GM21390 (cell line): ENCODE measurements at regions not wholly inside any gene's neighbourhood (a gene's known extent, or its start where the extent isn't known, plus 50 kb on each side); places are given as distances from the start of the nearest gene placed in this dataset.

Source experiments
- ATAC-seq: cut with Tn5 transposase; IDR thresholded peaks from one replicate; pipeline ENCODE4 v1.9.1; 2021; ENCODE audit not compliant: unreplicated experiment

DNA sequence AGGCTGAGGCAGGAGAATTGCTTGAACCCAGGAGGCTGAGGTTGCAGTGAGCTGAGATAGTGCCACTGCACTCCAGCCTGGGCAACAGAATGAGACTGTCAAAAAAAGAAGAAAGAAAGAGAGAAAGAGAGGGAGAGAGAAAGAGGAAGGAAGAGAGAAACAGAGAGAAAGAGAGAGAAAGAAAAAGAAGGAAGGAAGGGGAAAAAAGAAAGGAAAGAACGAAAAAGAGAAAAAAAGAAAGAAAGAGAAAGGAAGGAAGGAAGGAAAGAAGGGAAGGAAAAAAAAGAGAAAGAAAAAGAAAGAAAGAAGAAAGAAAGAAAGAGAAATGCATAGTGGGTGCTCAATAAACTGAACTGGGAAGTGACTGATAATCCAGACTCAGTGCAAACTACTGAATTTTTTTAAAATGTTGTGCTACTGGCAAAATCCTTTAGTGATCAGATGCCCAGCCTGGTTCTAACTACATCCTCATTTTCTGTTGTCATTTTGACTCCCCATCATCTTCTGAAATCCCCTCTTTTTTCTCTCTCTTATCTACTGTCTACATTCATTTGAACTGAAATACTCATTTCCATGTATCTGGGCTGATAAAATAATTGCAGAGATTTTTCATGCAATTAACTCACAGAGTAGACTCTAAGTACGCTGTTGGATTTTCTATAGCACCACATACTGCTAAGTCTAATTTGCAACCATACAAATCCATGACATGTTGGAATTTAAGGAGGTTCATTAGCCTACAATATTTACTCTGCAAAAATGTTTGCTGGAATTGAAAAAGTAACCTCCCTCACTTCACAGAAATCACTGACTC lies 85.3 kb upstream of the HIVEP1 start:
- ATAC-seq, result no peak

DNA sequence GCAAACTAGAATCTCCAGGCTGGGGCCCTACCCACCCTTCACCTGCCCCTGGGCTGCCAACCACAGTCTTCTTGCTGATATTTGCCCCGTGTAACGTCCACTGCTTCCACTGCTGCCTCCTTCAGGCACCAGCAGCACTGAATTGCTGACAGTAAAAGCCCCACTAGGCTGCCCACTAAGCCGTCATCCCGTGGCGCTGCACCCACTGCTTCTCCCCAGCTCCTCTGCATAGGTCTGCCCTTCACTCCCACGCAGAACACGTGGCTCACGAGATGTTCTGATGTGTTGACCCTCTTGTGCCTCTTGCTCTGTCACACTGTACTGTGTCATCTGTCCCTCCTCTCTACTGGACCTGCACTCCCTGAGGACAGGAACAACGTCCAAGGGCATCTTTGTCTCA lies 86.3 kb upstream of the HIVEP1 start:
- no peak for ATAC-seq

DNA sequence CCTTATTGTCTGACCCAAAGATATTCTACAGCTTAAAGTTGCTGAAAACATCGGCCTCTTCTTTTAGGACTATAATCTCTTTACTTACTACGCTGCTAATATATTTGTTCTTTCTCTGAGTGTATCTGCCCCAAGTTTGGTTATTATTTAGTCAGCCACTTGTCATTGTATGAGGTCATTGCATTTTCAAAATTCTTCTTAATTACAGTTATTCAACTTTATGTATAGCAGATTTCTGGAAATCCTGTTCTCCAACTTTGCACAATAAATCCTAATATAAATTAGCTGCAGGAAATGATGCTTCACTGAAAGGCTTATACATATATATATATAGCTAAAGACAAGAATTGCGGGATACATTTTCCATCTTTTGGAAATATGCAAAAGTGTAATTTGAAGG lies 88.5 kb upstream of the HIVEP1 start:
- no peak for ATAC-seq

DNA sequence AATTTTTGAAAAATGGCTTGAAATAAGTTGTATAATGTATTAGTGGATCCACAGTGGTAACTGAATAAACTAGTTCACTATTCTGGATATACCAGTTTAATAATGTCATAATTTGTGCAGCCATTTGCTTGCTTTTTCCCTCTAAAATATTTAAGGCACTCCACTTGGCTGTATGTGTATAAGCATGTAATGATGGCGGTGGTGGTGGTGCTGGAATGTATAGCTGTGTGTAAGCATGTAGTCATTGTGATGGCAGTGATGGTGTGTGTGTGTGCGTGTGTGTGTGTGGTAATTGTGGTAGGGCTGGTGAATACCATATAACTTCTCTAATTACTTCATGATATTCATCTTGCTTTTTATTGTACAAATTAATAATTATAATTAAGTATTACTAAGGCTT lies 89.2 kb upstream of the HIVEP1 start:
- ATAC-seq, result no peak

DNA sequence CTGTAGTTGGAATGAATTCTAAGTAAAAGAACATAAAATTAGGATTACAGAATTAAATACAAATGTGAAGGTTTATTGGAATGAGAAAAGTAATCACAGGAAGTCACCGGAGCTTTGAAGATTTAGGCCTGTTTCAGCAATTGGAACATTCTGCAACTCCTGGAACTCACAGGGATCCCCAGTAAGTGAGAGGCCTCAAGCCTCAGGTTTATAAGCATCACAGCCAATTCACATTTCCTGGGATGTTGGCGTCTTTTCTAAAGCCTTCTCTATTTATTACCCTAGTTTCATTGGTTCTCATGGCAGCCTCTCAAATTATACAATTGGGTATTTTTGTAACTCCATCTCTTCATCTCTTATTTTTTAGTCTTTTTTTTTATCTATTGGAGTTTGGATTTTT lies 90.4 kb upstream of the HIVEP1 start:
- ATAC-seq, result no peak

DNA sequence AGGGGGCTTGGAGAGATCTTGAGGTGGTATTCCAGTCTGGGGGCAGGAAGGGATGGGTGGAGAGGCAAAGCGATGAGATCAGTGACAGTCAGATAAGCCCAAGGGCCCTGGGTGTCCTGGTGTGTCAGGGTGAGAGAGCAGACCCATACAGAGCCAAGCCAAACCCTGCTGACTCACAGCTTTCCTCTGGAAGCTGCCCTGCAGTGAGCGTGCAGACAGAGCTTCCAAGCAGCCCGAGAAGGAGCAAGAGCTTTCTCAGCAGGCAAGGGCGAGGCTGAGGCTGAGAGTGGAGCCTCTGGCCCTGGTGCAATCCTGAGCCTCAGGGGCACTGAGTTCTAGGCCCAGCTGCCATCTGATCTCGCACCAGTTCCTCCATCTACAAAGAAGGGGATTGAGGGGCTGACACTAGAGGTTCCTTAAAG lies 91.1 kb upstream of the HIVEP1 start:
- ATAC-seq, result no peak

DNA sequence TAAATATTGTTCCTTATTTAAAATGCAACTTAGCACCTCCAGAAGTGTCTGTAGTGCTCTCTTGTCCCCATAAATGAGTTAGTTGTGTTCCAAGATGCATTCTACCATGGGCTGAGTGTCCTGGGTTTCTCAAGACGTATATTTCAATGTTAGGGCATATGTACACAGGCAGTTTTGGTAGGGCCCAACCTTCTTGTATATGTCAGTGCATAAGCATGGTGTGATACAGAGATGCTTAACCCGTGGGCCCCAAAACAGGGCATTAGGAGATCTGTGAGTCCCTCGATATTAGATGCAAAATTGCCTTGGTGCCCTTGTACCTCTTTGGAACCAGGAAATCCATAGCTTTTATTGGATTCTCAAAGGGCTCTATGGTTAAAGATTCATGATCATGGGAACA lies 91.5 kb upstream of the HIVEP1 start:
- ATAC-seq, result no peak

DNA sequence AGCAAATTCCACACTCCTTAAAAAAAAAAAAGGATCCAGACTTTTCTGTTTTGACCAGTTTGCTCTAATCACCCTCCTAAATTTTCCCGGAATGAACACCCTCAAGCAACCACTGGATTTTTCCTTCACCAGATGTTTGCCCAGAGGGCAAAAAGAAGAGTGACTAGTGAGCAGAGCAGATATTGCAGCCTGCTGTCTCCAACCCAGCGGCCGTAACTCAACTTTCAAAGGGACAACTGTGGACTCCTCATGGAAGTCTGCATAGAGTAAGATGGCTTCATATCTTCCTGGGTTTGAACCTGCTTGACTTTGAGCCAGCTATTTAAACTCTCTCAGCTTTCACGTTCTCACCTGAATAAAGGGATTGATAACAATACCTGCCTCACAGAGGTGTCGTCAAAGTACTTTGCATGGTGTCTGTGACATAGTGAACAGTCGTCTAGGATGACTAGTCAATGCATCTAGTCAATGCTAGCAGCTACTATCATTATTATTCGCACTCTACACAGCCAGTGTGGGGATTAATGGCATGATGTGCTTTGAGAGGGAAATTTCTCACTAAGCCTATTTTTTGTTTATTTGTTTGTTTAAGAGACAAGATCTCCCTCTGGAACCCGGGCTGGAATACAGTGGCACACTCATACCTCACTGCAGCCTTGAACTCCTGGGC lies 92.2 kb upstream of the HIVEP1 start:
- ATAC-seq, result no peak

DNA sequence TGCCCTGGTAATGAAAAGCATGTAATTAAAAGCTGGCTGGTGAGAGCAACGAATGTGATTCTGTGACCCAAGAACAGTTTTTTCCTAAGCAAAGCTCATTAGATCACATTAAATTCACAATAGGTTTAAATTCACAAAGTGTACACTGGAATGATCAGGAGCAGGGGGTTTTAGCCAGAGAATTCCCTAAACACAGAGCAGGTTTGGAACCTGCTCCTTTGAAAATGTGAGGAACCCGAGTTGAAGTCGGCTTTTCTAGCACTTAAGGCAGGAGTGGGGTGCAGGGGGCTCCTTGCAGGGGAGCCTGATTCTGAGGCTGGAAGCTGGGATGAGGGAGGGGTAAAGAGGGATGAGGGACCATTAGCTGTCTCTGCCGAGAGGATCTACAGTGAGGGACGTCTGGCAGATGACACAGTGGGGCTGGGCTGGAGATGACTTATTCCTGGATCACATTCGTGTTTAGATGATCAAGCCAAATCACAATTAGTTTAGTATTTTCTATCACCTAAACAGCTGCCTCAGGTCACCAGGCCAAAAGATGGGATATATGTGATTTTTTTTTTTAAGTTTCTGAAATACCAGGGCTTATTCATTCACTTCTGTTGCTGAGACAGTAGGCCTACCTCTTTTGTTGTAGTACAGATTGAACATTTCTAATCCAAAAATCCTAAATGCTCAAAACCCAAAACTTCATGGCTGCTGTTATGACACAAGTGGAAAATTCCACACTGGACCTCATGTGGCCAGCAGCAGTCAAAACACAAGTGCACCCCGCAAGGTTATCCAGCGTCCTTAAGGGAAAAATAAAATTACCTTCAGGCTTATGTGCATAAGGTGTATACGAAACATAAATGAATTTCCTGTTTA lies 93.1 kb upstream of the HIVEP1 start:
- no peak for ATAC-seq

DNA sequence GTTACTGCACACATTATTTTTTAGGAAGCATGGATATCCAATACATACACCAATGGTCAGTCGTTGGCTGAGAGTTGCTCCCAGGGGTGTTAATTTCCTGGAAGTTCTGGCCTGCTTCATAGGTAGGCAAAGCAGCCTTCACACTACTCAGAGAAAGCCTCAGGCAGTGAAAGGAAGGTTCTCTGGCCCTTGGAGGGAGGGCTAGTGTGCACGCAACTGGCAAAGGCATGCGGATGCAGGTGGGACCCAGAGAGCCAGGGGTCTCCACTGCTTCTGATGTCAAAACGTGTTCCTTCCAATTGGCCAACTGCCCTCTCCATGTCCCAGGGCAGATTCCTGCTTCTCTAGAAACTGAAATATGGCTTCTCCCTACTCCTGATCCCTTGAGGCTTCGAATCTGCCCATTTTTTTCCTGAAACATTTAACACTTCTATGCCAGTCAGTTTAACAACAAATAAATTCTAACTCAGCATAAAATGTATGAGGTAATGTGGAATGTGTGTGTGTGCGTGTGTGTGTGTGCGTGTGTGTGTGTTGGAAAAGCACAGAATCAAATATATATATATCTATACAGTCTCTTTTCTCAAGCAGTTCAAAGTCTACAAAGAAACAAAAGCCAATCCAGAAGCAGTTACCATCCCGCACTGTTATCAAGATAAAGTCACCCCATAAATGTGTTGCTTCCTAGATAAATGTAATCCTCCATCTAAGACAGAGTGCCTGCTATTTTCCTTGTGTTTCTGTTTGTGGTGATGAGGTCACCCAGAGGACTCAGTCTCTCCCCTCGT lies 94.0 kb upstream of the HIVEP1 start:
- ATAC-seq, result no peak

DNA sequence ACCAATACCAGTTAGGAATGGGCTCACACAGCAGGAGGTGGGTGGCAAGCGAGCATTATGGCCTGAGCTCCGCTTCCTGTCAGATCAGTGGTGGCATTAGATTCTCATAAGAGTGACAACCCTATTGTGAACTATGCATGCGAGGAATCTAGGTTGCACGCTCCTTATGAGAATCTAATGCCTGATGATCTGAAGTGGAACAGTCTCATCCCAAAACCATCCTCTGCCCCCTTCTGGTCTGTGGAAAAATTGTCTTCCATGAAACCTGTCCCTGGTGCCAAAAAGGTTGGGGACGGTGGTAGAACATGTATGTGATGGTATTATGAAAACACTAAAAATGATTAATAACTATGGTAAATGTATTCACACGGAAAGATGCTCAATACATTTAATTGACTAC lies 99.7 kb upstream of the HIVEP1 start:
- no peak for ATAC-seq

DNA sequence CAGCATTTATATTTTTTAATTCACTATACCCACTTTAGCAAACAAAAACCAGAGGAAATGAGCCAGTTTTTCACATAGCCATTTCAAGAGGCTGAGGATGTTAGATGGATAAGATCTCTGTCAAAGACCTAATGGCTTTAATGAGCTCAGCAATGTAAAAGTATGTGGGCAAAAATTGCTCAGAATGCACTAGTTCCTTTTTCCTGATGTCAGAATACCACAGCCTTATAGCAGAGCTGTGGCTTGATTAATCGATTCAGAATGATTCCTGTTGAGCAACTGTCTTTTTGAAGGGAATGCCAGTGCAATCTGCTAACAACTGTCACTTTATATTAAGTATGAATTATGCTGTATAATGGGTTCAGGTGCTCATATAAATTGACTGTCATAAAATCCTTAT lies 100.6 kb upstream of the HIVEP1 start:
- ATAC-seq, result no peak

DNA sequence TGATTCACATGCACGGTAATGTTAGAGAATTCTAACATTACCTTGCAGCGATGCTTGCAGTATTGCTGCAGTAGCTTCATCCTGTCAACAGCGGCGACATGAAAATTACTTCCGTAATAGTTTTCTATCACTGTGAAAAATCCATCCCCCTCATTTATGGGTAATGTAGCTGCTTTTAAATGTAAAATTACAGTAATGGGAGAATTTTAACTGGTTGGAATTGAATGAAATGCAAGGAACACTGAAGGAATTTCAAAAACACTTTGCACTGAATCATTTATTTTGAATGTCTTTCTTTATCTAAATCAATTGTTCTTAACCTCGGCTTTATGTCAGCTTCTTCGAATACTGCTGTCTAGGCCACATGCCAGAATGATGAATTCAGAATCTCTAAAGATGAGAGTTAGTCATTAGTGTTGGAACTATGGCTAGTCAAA lies 102.4 kb upstream of the HIVEP1 start:
- no peak for ATAC-seq

DNA sequence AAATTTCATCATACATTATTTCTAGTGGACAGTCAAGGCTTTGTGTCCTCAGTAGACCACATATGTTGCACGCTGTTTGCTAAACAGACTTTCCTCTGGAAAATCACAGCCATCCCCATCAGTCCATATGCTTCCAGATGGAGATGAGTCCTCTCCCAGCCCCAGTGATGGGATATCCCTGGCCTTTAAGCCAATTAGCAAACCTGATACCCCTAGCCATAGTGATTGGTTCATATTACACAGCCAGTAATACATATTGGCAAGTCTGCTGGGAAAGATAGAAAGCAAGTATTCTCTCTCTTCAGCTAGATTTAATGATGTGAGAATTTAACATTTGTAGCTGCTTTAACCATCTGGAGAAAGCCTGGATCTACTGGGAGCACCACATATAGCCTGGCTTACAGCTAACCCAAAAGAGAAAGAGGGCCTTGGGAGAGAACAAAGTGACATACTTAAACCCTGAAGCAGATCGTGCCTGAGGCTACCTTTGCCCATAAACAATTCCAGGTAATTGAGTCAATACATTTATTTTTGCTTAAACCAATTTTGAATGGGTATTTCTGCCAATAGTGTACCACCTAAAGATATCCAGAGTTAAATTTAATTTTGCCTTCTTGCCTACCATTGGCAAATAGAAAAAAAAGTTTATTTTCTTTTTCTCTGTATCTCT lies 103.5 kb upstream of the HIVEP1 start:
- ATAC-seq, result no peak

DNA sequence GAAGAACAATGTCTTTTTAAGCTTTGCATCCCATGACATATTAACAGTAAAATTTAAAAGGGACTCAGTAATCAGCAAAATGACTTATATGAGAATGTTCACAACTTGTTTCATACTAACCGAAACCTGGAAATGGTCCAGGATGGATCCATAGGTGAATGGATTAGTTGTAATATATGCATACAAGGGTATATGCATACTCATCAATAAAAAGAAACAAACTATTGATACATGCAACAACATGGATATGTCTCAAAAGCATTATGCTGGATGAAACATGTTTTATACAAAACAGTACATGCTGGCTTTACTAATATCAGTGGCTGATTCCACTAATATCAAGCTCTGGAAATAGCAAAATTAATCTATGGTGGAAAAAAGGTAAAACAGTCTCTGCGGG lies 108.5 kb upstream of the HIVEP1 start:
- no peak for ATAC-seq

DNA sequence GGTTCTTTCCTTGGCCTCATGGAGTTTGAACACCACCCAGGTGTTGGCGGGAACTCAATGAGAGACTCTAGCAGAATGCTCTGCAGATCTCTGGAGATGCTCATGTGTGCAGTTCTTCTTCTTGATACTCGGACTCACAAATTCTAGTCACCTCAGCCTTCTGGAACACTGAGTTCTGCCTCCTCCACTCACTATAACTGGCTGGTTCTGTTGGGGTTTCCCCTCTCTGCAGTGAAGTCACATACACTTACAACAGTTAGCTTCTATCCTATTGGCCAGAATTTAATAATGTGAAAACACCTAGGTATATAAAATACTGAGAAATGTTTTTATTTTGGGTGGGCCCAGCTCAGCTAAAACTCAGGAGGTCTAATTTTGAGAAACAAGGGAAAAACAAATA lies 109.6 kb upstream of the HIVEP1 start:
- no peak for ATAC-seq

DNA sequence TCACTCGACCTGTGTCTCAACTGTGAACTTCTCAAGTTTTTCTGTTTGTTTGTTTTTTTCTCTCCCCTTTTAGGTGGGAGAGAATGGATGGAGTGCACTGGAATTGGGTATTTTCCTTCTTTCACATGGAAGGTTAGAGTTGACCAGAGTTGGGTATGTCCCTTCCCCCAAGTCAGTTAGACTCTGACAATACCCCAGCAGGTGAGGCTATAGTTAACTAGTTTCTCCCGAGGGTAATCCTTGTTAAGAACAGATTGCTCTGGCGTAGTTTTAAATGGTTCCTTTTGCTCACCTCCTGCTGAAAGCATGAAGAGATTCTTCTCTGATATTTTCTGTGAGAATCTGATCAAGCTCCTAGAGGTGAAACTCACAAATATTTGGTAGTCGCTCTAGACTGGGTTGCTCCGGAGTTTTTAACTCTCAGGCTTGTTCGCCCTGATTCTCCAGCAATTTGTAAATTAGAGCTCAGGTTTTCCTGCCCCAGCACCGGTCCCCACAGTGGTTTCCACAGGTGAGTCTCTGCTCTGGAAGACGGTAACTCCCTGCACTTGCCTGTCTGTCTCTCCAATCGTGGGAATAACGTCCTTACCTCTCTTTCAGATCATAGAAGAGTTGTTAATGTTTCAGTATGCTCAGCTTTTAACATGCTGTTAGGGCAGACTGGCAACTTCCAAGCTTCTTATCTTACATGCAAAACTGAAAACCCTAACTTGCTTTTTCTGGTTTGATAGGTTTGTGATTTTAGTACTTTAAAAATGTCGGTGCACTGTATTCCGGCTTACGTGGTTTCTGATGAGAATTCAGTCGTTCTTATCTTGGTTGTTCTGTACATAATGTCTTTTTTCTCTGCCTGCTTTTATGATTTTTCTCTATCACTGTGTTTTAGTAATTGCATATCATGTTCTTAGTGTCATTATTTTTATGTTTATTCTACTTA lies 111.2 kb upstream of the HIVEP1 start:
- ATAC-seq, result no peak

DNA sequence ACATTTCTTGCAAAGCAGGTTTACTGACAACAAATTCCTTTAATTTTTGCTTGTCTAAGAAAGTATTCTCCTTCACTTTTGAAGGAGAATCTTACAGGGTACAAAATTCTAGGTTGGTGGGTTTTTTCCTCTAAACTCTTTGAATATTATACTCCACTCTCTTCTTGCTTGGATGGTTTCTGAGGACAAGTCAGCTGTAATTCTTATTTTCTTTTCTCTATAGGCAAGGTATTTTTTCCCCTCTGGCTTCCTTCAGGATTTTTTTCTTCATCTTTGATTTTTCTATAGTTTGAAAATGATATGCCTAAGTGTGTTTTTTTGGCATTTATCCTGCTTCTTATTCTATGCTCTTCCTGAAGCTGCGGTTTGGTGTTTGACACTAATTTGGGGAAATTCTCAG lies 112.5 kb upstream of the HIVEP1 start:
- no peak for ATAC-seq

DNA sequence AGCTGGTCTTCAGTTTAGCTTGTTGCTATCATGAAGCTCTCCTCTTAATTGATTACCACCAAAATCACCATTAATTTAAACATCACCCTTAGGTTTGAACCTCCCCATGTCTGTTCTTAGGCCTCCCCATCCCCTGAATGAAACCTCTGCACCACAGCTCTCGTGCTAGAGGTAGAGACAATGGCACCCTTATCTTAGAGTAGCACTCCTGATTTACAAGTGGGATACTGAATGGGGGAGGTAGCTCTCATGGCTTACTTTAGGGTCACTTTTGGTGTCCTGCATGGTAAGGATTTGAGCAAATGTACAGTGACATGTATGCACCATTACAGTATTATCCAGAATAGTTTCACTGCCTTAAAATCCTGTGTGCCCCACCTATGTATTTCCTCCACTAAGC lies 115.6 kb upstream of the ADTRP start:
- ATAC-seq, result no peak
